Parathyroid adenoma (tissue), 2 donors: ENCODE measurements at regions not wholly inside any gene's neighbourhood (a gene's known extent, or its start where the extent isn't known, plus 50 kb on each side); places are given as distances from the start of the nearest gene placed in this dataset.

Source experiments
- H2AFZ ChIP-seq: fragments of 300-600 bp; sonication (generic); one replicate; pipeline ENCODE4 v1.7.0; 2017; ENCODE audit warnings: antibody characterized with exemption, mild to moderate bottlenecking
- H3K27ac ChIP-seq: fragments of 300-600 bp; sonication (generic); one replicate; pipeline ENCODE4 v1.7.0; 2017
- H3K27me3 ChIP-seq: fragments of 300-600 bp; sonication (generic); one replicate; pipeline ENCODE4 v1.7.0; 2017; ENCODE audit warnings: low read length; ENCODE audit not compliant: control insufficient read depth, insufficient read depth
- H3K36me3 ChIP-seq: fragments of 300-600 bp; sonication (generic); one replicate; pipeline ENCODE4 v1.7.0; 2017; ENCODE audit warnings: low read length; ENCODE audit not compliant: control insufficient read depth, insufficient read depth
- H3K4me1 ChIP-seq: fragments of 300-600 bp; sonication (generic); one replicate; pipeline ENCODE4 v1.7.0; 2017; ENCODE audit warnings: control low read depth
- H3K4me2 ChIP-seq: fragments of 300-600 bp; sonication (generic); one replicate; pipeline ENCODE4 v1.7.0; 2017; ENCODE audit warnings: low read length
- H3K4me3 ChIP-seq: fragments of 300-600 bp; sonication (generic); one replicate; pipeline ENCODE4 v1.7.0; 2017; ENCODE audit warnings: low read depth, low read length
- H3K79me2 ChIP-seq: fragments of 300-600 bp; sonication (generic); one replicate; pipeline ENCODE4 v1.7.0; 2017; ENCODE audit warnings: control low read depth
- H3K9ac ChIP-seq: fragments of 300-600 bp; sonication (generic); one replicate; pipeline ENCODE4 v1.7.0; 2017; ENCODE audit warnings: mild to moderate bottlenecking
- H3K9me3 ChIP-seq: fragments of 300-600 bp; sonication (generic); one replicate; pipeline ENCODE4 v1.7.0; 2017; ENCODE audit warnings: low read length; ENCODE audit not compliant: control insufficient read depth
- TF ChIP-seq, protein P1 (sequence below): fragments of 300-600 bp; sonication (generic); IDR thresholded peaks from one replicate; pipeline ENCODE4 v1.7.0; 2017; ENCODE audit warnings: antibody characterized with exemption, mild to moderate bottlenecking
- donor health status: primary hyperparathyroidism.

- no peak overlapping the region for H2AFZ ChIP-seq
- no peaks in the 10 kb centered on the region for H3K27me3 ChIP-seq
- H3K4me3 ChIP-seq = no peak overlapping the region
- no peak overlapping the region for H3K9ac ChIP-seq
- H3K36me3 ChIP-seq = no peaks in the 10 kb centered on the region
- H3K79me2 ChIP-seq = no peaks in the 10 kb centered on the region
- no peaks in the 10 kb centered on the region for H3K9me3 ChIP-seq
- H3K27ac ChIP-seq = no peak overlapping the region
- no peak overlapping the region for H3K4me2 ChIP-seq
- TF ChIP-seq, protein P1, sequence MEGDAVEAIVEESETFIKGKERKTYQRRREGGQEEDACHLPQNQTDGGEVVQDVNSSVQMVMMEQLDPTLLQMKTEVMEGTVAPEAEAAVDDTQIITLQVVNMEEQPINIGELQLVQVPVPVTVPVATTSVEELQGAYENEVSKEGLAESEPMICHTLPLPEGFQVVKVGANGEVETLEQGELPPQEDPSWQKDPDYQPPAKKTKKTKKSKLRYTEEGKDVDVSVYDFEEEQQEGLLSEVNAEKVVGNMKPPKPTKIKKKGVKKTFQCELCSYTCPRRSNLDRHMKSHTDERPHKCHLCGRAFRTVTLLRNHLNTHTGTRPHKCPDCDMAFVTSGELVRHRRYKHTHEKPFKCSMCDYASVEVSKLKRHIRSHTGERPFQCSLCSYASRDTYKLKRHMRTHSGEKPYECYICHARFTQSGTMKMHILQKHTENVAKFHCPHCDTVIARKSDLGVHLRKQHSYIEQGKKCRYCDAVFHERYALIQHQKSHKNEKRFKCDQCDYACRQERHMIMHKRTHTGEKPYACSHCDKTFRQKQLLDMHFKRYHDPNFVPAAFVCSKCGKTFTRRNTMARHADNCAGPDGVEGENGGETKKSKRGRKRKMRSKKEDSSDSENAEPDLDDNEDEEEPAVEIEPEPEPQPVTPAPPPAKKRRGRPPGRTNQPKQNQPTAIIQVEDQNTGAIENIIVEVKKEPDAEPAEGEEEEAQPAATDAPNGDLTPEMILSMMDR = no peak
- H3K4me1 ChIP-seq = no peaks in the 10 kb centered on the region
Observed at GRCh38 chr18:11251891-11252270, 102.5 kb upstream of the PIEZO2 start.

- TF ChIP-seq, protein P1 = no peak
- no peak overlapping the region for H3K4me3 ChIP-seq
- no peaks in the 10 kb centered on the region for H3K79me2 ChIP-seq
- H3K9me3 ChIP-seq = no peaks in the 10 kb centered on the region
- H3K4me2 ChIP-seq = no peak overlapping the region
- H3K36me3 ChIP-seq = no peaks in the 10 kb centered on the region
- H3K4me1 ChIP-seq = no peaks in the 10 kb centered on the region
- no peak overlapping the region for H3K27ac ChIP-seq
- no peak overlapping the region for H3K9ac ChIP-seq
- H2AFZ ChIP-seq = no peak overlapping the region
- H3K27me3 ChIP-seq = no peaks in the 10 kb centered on the region
Observed at GRCh38 chr18:11251229-11251890, 102.0 kb upstream of the PIEZO2 start.

DNA sequence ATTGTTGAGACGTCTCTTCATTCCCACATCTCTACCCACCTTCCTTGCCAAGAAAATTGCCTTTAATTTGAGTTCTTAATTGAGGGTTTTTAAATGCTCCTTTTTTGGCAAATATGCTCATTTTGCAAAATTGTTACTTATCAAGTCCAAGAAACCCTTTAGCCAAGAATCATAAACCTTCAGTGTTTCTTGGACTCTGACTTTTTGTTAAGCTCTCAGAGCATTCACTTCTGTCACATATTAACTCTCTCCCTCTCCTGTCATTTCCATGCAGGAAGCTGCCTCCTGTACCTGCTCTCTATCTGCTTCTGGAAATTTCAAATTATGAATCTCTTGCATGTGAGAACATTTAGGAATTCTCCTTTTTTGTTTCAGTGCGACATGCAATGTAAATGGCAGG lies 100.0 kb upstream of the PIEZO2 start:
- TF ChIP-seq, protein P1 = no peak
- Histone ChIP-seq H3K27ac (no peak overlapping the region), H3K36me3 (no peaks in the 10 kb centered on the region), H3K79me2 (no peaks in the 10 kb centered on the region), H3K4me2 (no peak overlapping the region), H3K27me3 (no peaks in the 10 kb centered on the region), H3K4me1 (no peaks in the 10 kb centered on the region), H2AFZ (no peak overlapping the region), H3K9ac (no peak overlapping the region), H3K9me3 (no peaks in the 10 kb centered on the region), H3K4me3 (no peak overlapping the region)

DNA sequence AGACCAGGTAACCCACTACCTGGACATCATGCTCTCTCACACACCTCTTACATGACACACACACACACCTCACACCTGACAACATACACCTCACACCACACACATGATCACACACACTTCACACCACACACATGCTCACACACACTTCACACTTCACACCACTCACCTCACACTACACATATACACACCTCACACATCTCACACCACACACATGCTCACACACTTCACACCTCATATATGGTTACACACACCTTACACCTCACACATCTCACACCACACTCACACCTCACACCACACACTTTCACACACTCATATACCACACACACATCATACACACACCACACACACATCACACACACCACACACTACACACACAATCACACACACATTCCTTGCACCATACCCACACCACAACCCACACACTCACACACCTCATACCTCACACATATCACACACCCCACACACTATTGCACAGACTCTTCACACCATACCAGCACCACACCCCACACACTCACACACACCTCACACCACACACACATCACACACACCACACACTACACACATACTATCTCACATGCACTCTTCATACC lies 98.1 kb upstream of the PIEZO2 start:
- Histone ChIP-seq H2AFZ (no peak overlapping the region), H3K4me3 (no peak overlapping the region), H3K36me3 (no peaks in the 10 kb centered on the region), H3K27me3 (no peaks in the 10 kb centered on the region), H3K4me2 (no peak overlapping the region), H3K9me3 (no peaks in the 10 kb centered on the region), H3K27ac (no peak overlapping the region), H3K9ac (no peak overlapping the region), H3K79me2 (no peaks in the 10 kb centered on the region), H3K4me1 (no peaks in the 10 kb centered on the region)
- TF ChIP-seq, protein P1 = no peak
